ENCODE measurements at regions not wholly inside any gene's neighbourhood (a gene's known extent, or its start where the extent isn't known, plus 50 kb on each side); places are given as distances from the start of the nearest gene placed in this dataset.

GRCh38 chr10:130777507-130778165, 533.9 kb downstream of the TCERG1L start:
- Mint-ChIP-seq H3K27ac (ENCODE audit: unreplicated experiment) (no peak overlapping the region), H3K27me3 (ENCODE audit: unreplicated experiment) (no peaks in the 10 kb centered on the region), H3K4me1 (ENCODE audit: low read depth, unreplicated experiment) (no peaks in the 10 kb centered on the region), H3K36me3 (ENCODE audit: insufficient read depth, unreplicated experiment) (no peaks in the 10 kb centered on the region), H3K9me3 (ENCODE audit: low read depth, unreplicated experiment) (peaks cover 10% of the 10 kb centered on the region), H3K4me3 (ENCODE audit: low read depth, unreplicated experiment) (no peak overlapping the region)
- intact Hi-C loops (cut with micrococcal nuclease; ENCODE audit: unreplicated experiment), result no loop called here
- CTCF ChIA-PET, result no interaction called here
- TF ChIP-seq CTCF (IDR thresholded peaks at IDR 0.05; ENCODE audit: unreplicated experiment), result no peak
- DNase-seq, result no peak
- BruUV-seq (replicated peaks), result no TSS peak

GRCh38 chr10:130778166-130778545, 533.4 kb downstream of the TCERG1L start:
- no peaks in the 10 kb centered on the region for H3K27me3 Mint-ChIP-seq (ENCODE audit: unreplicated experiment)
- BruUV-seq (replicated peaks), result no TSS peak
- no peaks in the 10 kb centered on the region for H3K36me3 Mint-ChIP-seq (ENCODE audit: insufficient read depth, unreplicated experiment)
- H3K4me1 Mint-ChIP-seq (ENCODE audit: low read depth, unreplicated experiment), result no peaks in the 10 kb centered on the region
- no peak overlapping the region for H3K4me3 Mint-ChIP-seq (ENCODE audit: low read depth, unreplicated experiment)
- H3K9me3 Mint-ChIP-seq (ENCODE audit: low read depth, unreplicated experiment), result peaks cover 10% of the 10 kb centered on the region
- no peak overlapping the region for H3K27ac Mint-ChIP-seq (ENCODE audit: unreplicated experiment)
- no peak for DNase-seq
- no peak for TF ChIP-seq CTCF (IDR thresholded peaks at IDR 0.05; ENCODE audit: unreplicated experiment)
- intact Hi-C loops (cut with micrococcal nuclease; ENCODE audit: unreplicated experiment), result no loop called here
- CTCF ChIA-PET, result no interaction called here

- CTCF ChIA-PET, result no interaction called here
Measured at GRCh38 chr10:130780763-130781162, 530.8 kb downstream of the TCERG1L start.

GRCh38 chr10:130781206-130781605, 530.3 kb downstream of the TCERG1L start:
- intact Hi-C loops (cut with micrococcal nuclease; ENCODE audit: unreplicated experiment), result no loop called here
- DNase-seq, result no peak

More at GRCh38 chr10:130780763-130781162, 530.8 kb downstream of the TCERG1L start:
- TF ChIP-seq CTCF (IDR thresholded peaks at IDR 0.05; ENCODE audit: unreplicated experiment), result no peak
- DNase-seq, result no peak
- Mint-ChIP-seq H3K27ac (ENCODE audit: unreplicated experiment) (no peak overlapping the region), H3K9me3 (ENCODE audit: low read depth, unreplicated experiment) (peaks cover 14% of the 10 kb centered on the region), H3K4me3 (ENCODE audit: low read depth, unreplicated experiment) (no peak overlapping the region), H3K27me3 (ENCODE audit: unreplicated experiment) (no peaks in the 10 kb centered on the region), H3K36me3 (ENCODE audit: insufficient read depth, unreplicated experiment) (no peaks in the 10 kb centered on the region), H3K4me1 (ENCODE audit: low read depth, unreplicated experiment) (no peaks in the 10 kb centered on the region)
- intact Hi-C loops (cut with micrococcal nuclease; ENCODE audit: unreplicated experiment), result no loop called here
- no TSS peak for BruUV-seq (replicated peaks)

More at GRCh38 chr10:130781206-130781605, 530.3 kb downstream of the TCERG1L start:
- H3K9me3 Mint-ChIP-seq (ENCODE audit: low read depth, unreplicated experiment), result peaks cover 14% of the 10 kb centered on the region
- no peaks in the 10 kb centered on the region for H3K27me3 Mint-ChIP-seq (ENCODE audit: unreplicated experiment)
- BruUV-seq (replicated peaks), result no TSS peak
- no peaks in the 10 kb centered on the region for H3K4me1 Mint-ChIP-seq (ENCODE audit: low read depth, unreplicated experiment)
- no peak overlapping the region for H3K4me3 Mint-ChIP-seq (ENCODE audit: low read depth, unreplicated experiment)
- no peak for TF ChIP-seq CTCF (IDR thresholded peaks at IDR 0.05; ENCODE audit: unreplicated experiment)
- no peaks in the 10 kb centered on the region for H3K36me3 Mint-ChIP-seq (ENCODE audit: insufficient read depth, unreplicated experiment)
- CTCF ChIA-PET, result no interaction called here
- no peak overlapping the region for H3K27ac Mint-ChIP-seq (ENCODE audit: unreplicated experiment)
